Small intestine (tissue), 7 donors: ENCODE measurements at regions not wholly inside any gene's neighbourhood (a gene's known extent, or its start where the extent isn't known, plus 50 kb on each side); places are given as distances from the start of the nearest gene placed in this dataset.
"Not testable (repeated sequence)": the region's sequence is repeated elsewhere in the genome, so short reads cannot be mapped to it uniquely, and the experiment has no call there.

ENCODE experiments used
- DNase-seq, 2 donors: peaks; one replicate each; pipeline versions ENCODE4 v3.0.0 to v3.0.0-alpha.2; 2013
- FAIRE-seq: peaks from 2 replicates; lab custom pipeline; 2012; peaks lifted over from hg19 to GRCh38; lab: Jason Lieb, UNC
- H3K27ac ChIP-seq, 3 donors: one replicate each; pipeline ENCODE4 v1.5.1; 2013; ENCODE audit warnings: low read length in 2 of 3, mild to moderate bottlenecking in 2 of 3, control low read depth in 1 of 3, inconsistent platforms in 1 of 3, low read depth in 1 of 3, moderate library complexity in 1 of 3
- H3K27me3 ChIP-seq, 3 donors: one replicate each; pipeline ENCODE4 v1.6.1; 2013; ENCODE audit warnings: low read length in 3 of 3, inconsistent platforms in 1 of 3; ENCODE audit not compliant: control insufficient read depth in 3 of 3, insufficient read depth in 3 of 3
- H3K36me3 ChIP-seq, 3 donors: one replicate each; pipeline ENCODE4 v1.6.1; 2013; ENCODE audit warnings: low read length in 3 of 3, inconsistent platforms in 1 of 3, low read depth in 1 of 3, mild to moderate bottlenecking in 1 of 3, moderate library complexity in 1 of 3; ENCODE audit not compliant: control insufficient read depth in 3 of 3, insufficient read depth in 2 of 3
- H3K4me1 ChIP-seq, 3 donors: one replicate each; pipeline ENCODE4 v1.6.1; 2013; ENCODE audit warnings: low read length in 2 of 3, inconsistent platforms in 1 of 3, low read depth in 1 of 3, mild to moderate bottlenecking in 1 of 3, moderate library complexity in 1 of 3; ENCODE audit not compliant: control insufficient read depth in 3 of 3, insufficient read depth in 2 of 3
- H3K4me3 ChIP-seq, 3 donors: one replicate each; pipeline ENCODE4 v1.5.1; 2013; ENCODE audit warnings: low read length in 3 of 3, control low read depth in 1 of 3, inconsistent platforms in 1 of 3, low read depth in 1 of 3, mild to moderate bottlenecking in 1 of 3, moderate library complexity in 1 of 3
- H3K9me3 ChIP-seq, 2 donors: one replicate each; pipeline ENCODE4 v1.6.1; 2013; ENCODE audit warnings: low read depth in 1 of 2, low read length in 1 of 2; ENCODE audit not compliant: control insufficient read depth in 2 of 2, insufficient read depth in 1 of 2
- WGBS, 3 donors: extraction: QIAGEN DNeasy Blood & Tissue Kit; methylation state at CpG; one replicate each; pipeline ENCODE4 v1.1.7; 2013; 5-methylcytosine and 5-hydroxymethylcytosine counted together
- donor health status: healthy with polysubstance abuse.
- donor health status: control.
- donor health status: control.
- donor health status: Bipolar disorder and iron deficiency.
- donor health status: healthy.

DNA sequence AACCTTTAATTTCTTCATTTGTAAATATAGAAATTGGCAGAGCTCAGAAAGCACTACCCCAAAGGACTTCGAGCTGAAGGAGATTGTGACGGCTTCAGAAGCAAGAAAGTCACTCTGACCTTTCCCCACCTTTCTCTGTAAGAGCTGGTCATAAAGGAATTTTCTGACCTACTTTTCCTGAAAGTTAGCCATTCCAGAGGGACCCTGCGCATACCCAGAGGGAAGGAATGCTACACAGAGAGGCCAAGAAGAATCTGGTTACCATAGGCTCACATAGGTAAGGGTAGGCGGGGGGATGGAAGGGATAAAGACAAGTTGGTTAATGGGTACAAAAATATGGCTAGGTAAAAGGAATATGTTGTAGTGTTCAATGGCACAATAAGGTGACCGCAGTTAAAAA, 1080.3 kb downstream of the ZPLD1 start:
- no peaks in the 10 kb centered on the region for H3K36me3 ChIP-seq
- no peaks in the 10 kb centered on the region for H3K9me3 ChIP-seq
- WGBS, 3 donors, result 70 to 80% (median 73%) methylated on average over 5 of the region's 5 CpGs
- no peaks in the 10 kb centered on the region for H3K27me3 ChIP-seq
- H3K27ac ChIP-seq, result no peak overlapping the region
- DNase-seq (no peak), FAIRE-seq (no peak)
- peaks cover 0 to 5% (median 0%) of the 10 kb centered on the region in 3 donors for H3K4me1 ChIP-seq
- no peak overlapping the region for H3K4me3 ChIP-seq

DNA sequence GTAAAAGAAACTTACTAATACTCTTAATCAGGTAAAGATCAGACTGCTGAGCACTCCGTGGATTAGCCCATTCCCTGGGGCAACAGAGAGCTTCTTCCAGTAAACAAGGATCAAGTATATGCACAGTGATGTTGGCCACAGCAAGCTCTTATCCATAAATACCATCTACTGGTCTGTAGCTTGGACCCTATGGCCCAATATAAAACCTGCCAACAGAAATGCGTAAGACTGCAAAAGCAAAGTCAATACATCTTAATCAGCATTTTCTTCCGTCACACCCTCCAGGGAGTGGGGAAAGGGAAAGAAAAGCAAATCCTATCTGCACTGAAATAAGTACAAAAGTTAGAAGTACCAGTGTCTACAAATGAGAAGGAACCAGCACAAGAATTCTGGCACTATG, 1082.1 kb downstream of the ZPLD1 start:
- WGBS, 3 donors, result 83 to 86% (median 85%) methylated on average over 3 of the region's 3 CpGs
- no peaks in the 10 kb centered on the region for H3K4me1 ChIP-seq
- no peaks in the 10 kb centered on the region for H3K36me3 ChIP-seq
- H3K4me3 ChIP-seq, result no peak overlapping the region
- no peaks in the 10 kb centered on the region for H3K27me3 ChIP-seq
- FAIRE-seq (no peak), DNase-seq (no peak)
- no peak overlapping the region for H3K27ac ChIP-seq
- no peaks in the 10 kb centered on the region for H3K9me3 ChIP-seq

DNA sequence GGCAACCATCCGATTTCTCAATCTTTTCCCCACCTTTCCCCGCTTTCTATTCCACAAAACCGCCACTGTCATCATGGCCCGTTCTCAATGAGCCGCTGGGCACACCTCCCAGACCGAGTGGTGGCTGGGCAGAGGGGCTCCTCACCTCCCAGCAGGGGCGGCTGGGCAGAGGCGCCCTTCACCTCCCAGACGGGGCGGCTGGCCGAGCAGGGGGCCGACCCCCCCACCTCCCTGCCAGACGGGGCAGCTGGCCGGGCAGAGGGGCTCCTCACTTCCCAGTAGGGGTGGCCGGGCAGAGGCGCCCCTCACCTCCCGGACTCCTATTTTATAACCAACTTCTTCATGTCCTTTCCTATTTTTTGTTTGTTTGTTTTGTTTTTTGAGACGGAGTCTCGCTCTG, 1096.5 kb downstream of the ZPLD1 start:
- not testable (repeated sequence) for H3K27me3 ChIP-seq, DNase-seq, H3K4me3 ChIP-seq, H3K4me1 ChIP-seq, H3K27ac ChIP-seq, FAIRE-seq, H3K9me3 ChIP-seq, H3K36me3 ChIP-seq
- WGBS, 3 donors, result 92 to 94% (median 93%) methylated on average over 17 to 19 of the region's 19 CpGs

DNA sequence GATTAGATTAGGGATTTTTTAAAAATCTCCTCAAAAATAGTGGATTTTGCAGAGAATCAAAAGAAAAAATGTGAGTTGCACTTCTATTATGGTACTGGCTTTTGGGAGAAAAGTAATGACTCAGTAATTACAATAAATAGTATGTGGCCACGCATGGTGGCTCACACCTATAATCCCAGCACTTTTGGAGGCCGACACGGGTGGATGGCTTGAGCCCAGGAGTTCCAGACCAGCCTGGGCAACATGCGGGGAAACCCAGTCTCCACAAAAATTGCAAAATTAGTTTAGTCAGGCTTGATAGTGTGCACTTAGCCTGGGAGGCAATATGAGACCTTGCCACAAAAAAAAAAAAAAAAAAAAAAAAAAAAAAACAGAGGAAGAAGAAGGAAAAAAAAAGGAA, 1098.2 kb downstream of the ZPLD1 start:
- no peaks in the 10 kb centered on the region for H3K27me3 ChIP-seq
- no peaks in the 10 kb centered on the region for H3K4me1 ChIP-seq
- DNase-seq (no peak), FAIRE-seq (no peak)
- no peaks in the 10 kb centered on the region for H3K9me3 ChIP-seq
- no peak overlapping the region for H3K27ac ChIP-seq
- no peak overlapping the region for H3K4me3 ChIP-seq
- 92 to 94% (median 93%) methylated on average over 4 of the region's 4 CpGs for WGBS, 3 donors
- no peaks in the 10 kb centered on the region for H3K36me3 ChIP-seq

DNA sequence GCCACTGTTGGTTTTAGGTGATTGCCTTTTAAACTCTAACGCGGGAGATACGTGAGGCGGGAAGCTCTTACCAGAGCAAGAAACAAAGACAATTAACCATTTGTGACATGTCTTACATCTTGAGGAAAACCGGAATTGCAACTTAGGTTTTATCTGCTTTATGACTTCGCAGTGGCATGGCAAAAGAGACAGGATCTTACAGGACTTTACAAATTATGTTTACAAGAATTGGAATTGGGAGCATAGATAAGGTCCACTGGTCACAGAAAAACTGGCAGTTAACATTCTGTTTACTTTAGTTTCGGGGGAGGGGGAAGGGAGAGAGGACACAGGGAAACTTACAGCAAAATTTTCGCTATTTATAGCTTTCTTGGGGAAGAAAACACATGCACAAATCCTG, 1119.6 kb downstream of the ZPLD1 start:
- Histone ChIP-seq H3K9me3 (no peaks in the 10 kb centered on the region), H3K4me1 (no peaks in the 10 kb centered on the region), H3K36me3 (no peaks in the 10 kb centered on the region), H3K4me3 (no peak overlapping the region), H3K27ac (no peak overlapping the region), H3K27me3 (no peaks in the 10 kb centered on the region)
- WGBS, 3 donors, result 10 to 34% (median 24%) methylated on average over 8 of the region's 8 CpGs
- no peak for FAIRE-seq
- peak in 1 of 2 donors; percentile 5 for DNase-seq

DNA sequence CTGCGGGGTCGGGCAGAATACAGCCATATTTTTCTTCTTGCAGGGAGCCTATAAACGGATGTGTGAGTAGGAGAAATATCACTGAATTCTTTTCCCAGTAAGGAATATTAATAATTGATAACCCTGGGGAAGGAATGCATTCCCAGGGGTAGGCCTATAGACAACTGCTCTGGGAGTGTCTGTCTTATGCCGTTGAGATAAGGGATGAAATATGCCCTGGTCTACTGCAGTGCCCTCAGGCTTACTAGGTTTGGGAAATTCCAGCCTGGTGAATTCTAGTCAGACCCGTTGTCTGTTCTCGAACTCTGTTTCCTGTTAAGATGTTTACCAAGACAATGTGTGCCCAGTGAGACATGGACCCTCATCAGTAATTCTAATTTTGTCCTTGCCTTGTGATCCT, 1129.3 kb downstream of the ZPLD1 start:
- 85 to 91% (median 90%) methylated on average over 6 of the region's 6 CpGs for WGBS, 3 donors

DNA sequence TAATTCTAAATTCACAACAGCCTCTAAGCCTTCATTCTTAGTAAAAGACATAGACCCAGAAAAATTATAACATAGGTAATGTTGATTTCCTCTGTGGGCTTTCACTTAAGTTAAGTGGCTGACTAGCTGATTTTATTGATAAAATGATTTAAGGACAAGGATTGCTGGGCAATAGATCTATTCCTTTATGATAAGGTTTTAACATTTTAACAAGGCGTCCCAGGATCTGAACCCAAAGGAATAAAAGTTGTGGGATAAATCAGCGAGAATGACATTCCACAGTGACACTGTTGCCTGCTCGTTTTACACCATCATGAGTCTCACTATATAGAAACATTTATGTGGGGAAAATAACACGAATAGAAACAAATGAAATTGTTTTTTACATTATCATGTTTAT, 1151.0 kb downstream of the ZPLD1 start:
- H3K4me3 ChIP-seq, result no peak overlapping the region
- no peak overlapping the region for H3K27ac ChIP-seq
- H3K4me1 ChIP-seq, result no peaks in the 10 kb centered on the region
- 62 to 68% (median 64%) methylated on average over 4 of the region's 4 CpGs for WGBS, 3 donors
- H3K27me3 ChIP-seq, result no peaks in the 10 kb centered on the region
- DNase-seq (no peak), FAIRE-seq (no peak)
- no peaks in the 10 kb centered on the region for H3K9me3 ChIP-seq
- H3K36me3 ChIP-seq, result no peaks in the 10 kb centered on the region

More for the DNA sequence above, 1129.3 kb downstream of the ZPLD1 start:
- FAIRE-seq, H3K4me1 ChIP-seq, DNase-seq, H3K27ac ChIP-seq, H3K36me3 ChIP-seq, H3K9me3 ChIP-seq, H3K4me3 ChIP-seq, H3K27me3 ChIP-seq: not testable (repeated sequence)

DNA sequence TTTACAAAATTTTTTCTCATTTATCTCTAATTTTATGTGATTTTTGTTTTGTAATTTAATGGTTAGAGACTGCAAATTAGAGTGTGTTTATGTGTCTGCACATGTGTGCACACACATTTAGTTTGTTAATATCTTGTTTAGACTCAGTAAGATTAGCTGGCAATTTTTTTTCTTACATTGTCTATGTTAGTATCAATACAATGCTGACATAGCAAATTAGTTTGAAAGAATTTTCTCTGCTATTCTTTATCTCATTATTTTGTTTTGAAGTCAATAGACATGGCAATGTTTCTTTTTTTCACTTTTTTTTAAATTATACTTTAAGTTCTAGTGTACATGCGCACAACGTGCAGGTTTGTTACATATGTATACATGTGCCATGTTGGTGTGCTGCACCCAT, 1155.0 kb downstream of the ZPLD1 start:
- DNase-seq (no peak), FAIRE-seq (no peak)
- 74 to 100% (median 92%) methylated on average over 2 of the region's 2 CpGs for WGBS, 3 donors
- no peak overlapping the region for H3K27ac ChIP-seq
- H3K4me3 ChIP-seq, result no peak overlapping the region
- no peaks in the 10 kb centered on the region for H3K27me3 ChIP-seq
- H3K36me3 ChIP-seq, result no peaks in the 10 kb centered on the region
- H3K9me3 ChIP-seq, result no peaks in the 10 kb centered on the region
- no peaks in the 10 kb centered on the region for H3K4me1 ChIP-seq

DNA sequence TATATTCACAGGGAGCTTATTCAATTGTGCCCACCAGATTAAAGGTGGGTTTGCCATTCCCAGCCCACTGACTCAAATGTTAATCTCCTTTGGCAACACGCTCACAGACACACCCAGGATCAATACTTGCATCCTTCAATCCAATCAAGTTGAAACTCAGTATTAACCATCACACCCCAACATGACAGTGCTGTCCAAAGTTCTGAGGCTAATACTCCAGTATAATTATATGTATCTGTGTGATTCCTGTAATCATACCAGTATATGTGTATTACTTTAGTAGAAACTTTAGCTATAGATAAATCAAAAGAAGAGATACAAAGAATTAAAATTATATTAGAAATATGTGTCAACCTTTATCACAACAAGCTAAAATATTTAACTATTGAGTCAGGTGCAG, 1166.0 kb downstream of the ZPLD1 start:
- FAIRE-seq (no peak), DNase-seq (no peak)
- Histone ChIP-seq H3K4me1 (no peaks in the 10 kb centered on the region), H3K36me3 (no peaks in the 10 kb centered on the region), H3K27me3 (no peaks in the 10 kb centered on the region), H3K27ac (no peak overlapping the region), H3K4me3 (no peak overlapping the region), H3K9me3 (peaks cover 0 to 2% of the 10 kb centered on the region in 2 donors)
- 4 to 58% (median 27%) methylated on average over 1 of the region's 1 CpG for WGBS, 3 donors
